Spleen (tissue), 11 donors: ENCODE measurements at regions not wholly inside any gene's neighbourhood (a gene's known extent, or its start where the extent isn't known, plus 50 kb on each side); places are given as distances from the start of the nearest gene placed in this dataset.
"Not testable (repeated sequence)": the region's sequence is repeated elsewhere in the genome, so short reads cannot be mapped to it uniquely, and the experiment has no call there.

ENCODE experiments used
- DNase-seq: peaks from one replicate; pipeline ENCODE4 v3.0.0-alpha.2; 2020
- H3K27ac ChIP-seq, 8 donors: fragments of 200-600 bp; sonication (generic) in 7 of 8; 1 replicate in 4 of 8; 2 replicates in 4 of 8; pipeline versions ENCODE4 v1.5.0 to v1.8.0; 2016 to 2021; ENCODE audit warnings: inconsistent platforms in 4 of 8, mild to moderate bottlenecking in 4 of 8, moderate library complexity in 1 of 8
- H3K27me3 ChIP-seq, 7 donors: fragments of 200-600 bp; sonication (generic) in 6 of 7; replicated peaks in 1 of 7; 1 replicate in 4 of 7; 2 replicates in 3 of 7; pipeline versions ENCODE4 v1.5.0 to v1.8.0; 2016 to 2021; ENCODE audit warnings: inconsistent platforms in 3 of 7, mild to moderate bottlenecking in 1 of 7
- H3K36me3 ChIP-seq, 6 donors: fragments of 200-600 bp; sonication (generic) in 5 of 6; 1 replicate in 4 of 6; 2 replicates in 2 of 6; pipeline versions ENCODE4 v1.5.0 to v1.8.0; 2016 to 2021; ENCODE audit warnings: inconsistent platforms in 2 of 6
- H3K4me1 ChIP-seq, 6 donors: fragments of 200-600 bp; sonication (generic) in 5 of 6; 1 replicate in 3 of 6; 2 replicates in 3 of 6; pipeline versions ENCODE4 v1.5.0 to v1.8.0; 2016 to 2021; ENCODE audit warnings: inconsistent platforms in 3 of 6
- H3K4me3 ChIP-seq, 8 donors: fragments of 200-600 bp; sonication (generic) in 7 of 8; 1 replicate in 4 of 8; 2 replicates in 4 of 8; pipeline versions ENCODE4 v1.5.0 to v1.8.0; 2016 to 2021; ENCODE audit warnings: inconsistent platforms in 4 of 8, mild to moderate bottlenecking in 4 of 8, moderate library complexity in 2 of 8
- H3K9me3 ChIP-seq, 8 donors: fragments of 200-600 bp; sonication (generic) in 7 of 8; 1 replicate in 4 of 8; 2 replicates in 4 of 8; pipeline versions ENCODE4 v1.5.0 to v1.8.0; 2016 to 2021; ENCODE audit warnings: inconsistent platforms in 4 of 8
- CTCF ChIP-seq, 11 experiments: fragments of 200-600 bp in 7 of 11; fragments of 450-650 bp in 4 of 11; sonication (generic) in 4 of 11; IDR thresholded peaks in 8 of 11; conservative IDR thresholded peaks in 3 of 11; 1 replicate in 7 of 11; 2 replicates in 4 of 11; pipeline versions ENCODE4 v1.4.0 to v1.8.0; 2016 to 2021; ENCODE audit warnings: antibody characterized with exemption in 11 of 11, inconsistent platforms in 4 of 11, mild to moderate bottlenecking in 1 of 11
- POLR2A ChIP-seq, 3 donors: fragments of 450-650 bp; IDR thresholded peaks; one replicate each; pipeline ENCODE4 v1.5.1; 2017; ENCODE audit warnings: antibody characterized with exemption in 3 of 3, mild to moderate bottlenecking in 1 of 3
- POLR2AphosphoS5 ChIP-seq, 3 donors: sonication (generic); formaldehyde crosslinking; IDR thresholded peaks; one replicate each; pipeline ENCODE4 v1.5.1; 2017; ENCODE audit warnings: antibody characterized with exemption in 3 of 3
- whole genome bisulfite sequencing, 5 donors: extraction: QIAGEN DNeasy Blood & Tissue Kit in 3 of 5; methylation state at CpG; one replicate each; pipeline versions ENCODE4 v1.1.5 to v1.1.7; 2013 to 2018; 5-methylcytosine and 5-hydroxymethylcytosine counted together
- intact Hi-C: fragments of 100-400 bp; cut with DNase I; formaldehyde crosslinking; loops from one replicate; pipeline ENCODE4 v1.15.0; 2023; ENCODE audit warnings: low total_unique reads
- donor health status: healthy with polysubstance abuse.
- donor health status: DM: no; HTN: no; CAD: no; lungs with moderate emphysema.
- donor health status: DM: no; HTN: no; CAD: no.
- donor health status: Bipolar disorder and iron deficiency.
- donor health status: healthy.
- donor health status: DM: no; HTN: no; CAD: no.
- donor health status: DM: yes; HTN: yes; CAD: no.

DNA sequence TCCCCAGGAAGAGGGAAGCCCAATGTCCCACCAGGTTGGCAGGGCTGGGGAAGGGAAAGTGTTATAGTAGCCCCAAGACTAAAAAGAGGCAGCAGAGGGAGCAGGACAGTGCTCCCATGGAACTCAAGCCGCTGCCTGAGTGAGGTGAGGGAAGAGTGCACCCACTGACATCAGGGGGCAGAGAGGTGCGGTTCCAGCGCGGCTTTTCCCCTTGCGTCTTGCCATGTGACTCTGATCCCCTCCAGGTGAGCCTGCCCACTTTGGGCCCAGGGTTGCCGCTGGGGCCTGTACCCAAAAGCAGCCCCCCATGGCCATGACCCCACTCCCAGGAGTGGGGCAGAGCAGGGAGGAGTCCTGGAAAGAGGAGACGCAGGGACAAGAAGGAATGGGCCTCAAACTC lies 136.3 kb upstream of the KCTD7 start:
- H3K9me3 ChIP-seq, intact Hi-C loops, H3K36me3 ChIP-seq, H3K27me3 ChIP-seq: not testable (repeated sequence)
- WGBS, 5 donors = 91 to 98% (median 96%) methylated on average over 6 to 7 of the region's 7 CpGs
- H3K27ac ChIP-seq = peak overlapping the region in 4 of 8 donors; percentile 92 to 97 (median 96)
- DNase-seq = peak; percentile 82
- H3K4me1 ChIP-seq = peaks cover 0 to 32% (median 18%) of the 10 kb centered on the region in 6 donors
- peak overlapping the region in 6 of 8 donors; percentile 44 to 90 (median 66) for H3K4me3 ChIP-seq

- Histone ChIP-seq H3K9me3 (no peaks in the 10 kb centered on the region), H3K4me1 (peaks cover 0 to 32% (median 18%) of the 10 kb centered on the region in 6 donors), H3K4me3 (peak overlapping the region; percentile 44 to 90 (median 70)), H3K36me3 (no peaks in the 10 kb centered on the region), H3K27ac (peak overlapping the region; percentile 91 to 97 (median 95)), H3K27me3 (no peaks in the 10 kb centered on the region)
- WGBS, 5 donors = 0 to 1% (median 0%) methylated on average over 28 to 68 of the region's 68 CpGs
- peak; percentile 98 for DNase-seq
- TF ChIP-seq POLR2A (IDR thresholded peaks at IDR 0.05) (peak; percentile 55 to 91 (median 86)), CTCF (IDR thresholded peaks at IDR 0.05 in 8 of 11, conservative IDR thresholded peaks at IDR 0.05 in 3 of 11) (peak in 10 of 11 experiments; percentile 21 to 60 (median 38)), POLR2AphosphoS5 (IDR thresholded peaks at IDR 0.05) (peak; percentile 99)
- intact Hi-C loops = no loop called here
These were observed 135.2 kb upstream of the KCTD7 start for GRCh38 chr7:66493235-66494205.

- peak; percentile 15 for DNase-seq
- WGBS, 5 donors = 87 to 98% (median 90%) methylated on average over 5 of the region's 5 CpGs
- Histone ChIP-seq H3K4me3 (no peak overlapping the region), H3K27ac (peak overlapping the region in 3 of 8 donors; percentile 21 to 50 (median 39)), H3K9me3 (no peaks in the 10 kb centered on the region), H3K36me3 (no peaks in the 10 kb centered on the region), H3K4me1 (peaks cover 0 to 27% (median 16%) of the 10 kb centered on the region in 6 donors), H3K27me3 (no peaks in the 10 kb centered on the region)
- no peak for TF ChIP-seq CTCF (IDR thresholded peaks at IDR 0.05 in 8 of 11, conservative IDR thresholded peaks at IDR 0.05 in 3 of 11)
- TF ChIP-seq POLR2AphosphoS5 (IDR thresholded peaks at IDR 0.05) = no peak
- no peak for TF ChIP-seq POLR2A (IDR thresholded peaks at IDR 0.05)
- intact Hi-C loops = no loop called here
These were observed 131.3 kb upstream of the KCTD7 start for GRCh38 chr7:66497346-66497745.

DNA sequence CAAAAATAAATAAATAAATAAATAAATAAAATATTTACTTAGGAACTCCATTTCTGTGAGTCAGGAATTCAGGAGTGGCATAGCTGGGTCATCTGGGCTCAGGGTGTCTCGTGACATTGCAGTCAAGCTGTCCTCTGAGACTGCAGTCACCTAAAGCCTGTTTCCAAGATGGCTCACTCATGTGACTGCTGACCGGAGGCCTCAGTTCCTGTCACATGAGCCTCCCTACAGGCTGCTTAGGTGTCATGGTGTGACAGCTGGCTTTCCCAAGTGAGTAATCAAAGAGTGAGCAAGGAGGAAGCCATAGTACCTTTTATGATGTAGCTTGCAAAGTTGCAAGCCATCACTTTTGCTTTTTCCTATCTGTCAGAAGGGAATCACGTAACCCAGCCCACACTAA lies 128.6 kb upstream of the KCTD7 start:
- H3K36me3 ChIP-seq = no peaks in the 10 kb centered on the region
- WGBS, 5 donors = 76 to 90% (median 82%) methylated on average over 3 of the region's 3 CpGs
- H3K4me1 ChIP-seq = peaks cover 0 to 9% (median 0%) of the 10 kb centered on the region in 6 donors
- intact Hi-C loops = no loop called here
- H3K9me3 ChIP-seq = no peaks in the 10 kb centered on the region
- peaks cover 0 to 15% (median 0%) of the 10 kb centered on the region in 7 donors for H3K27me3 ChIP-seq
- H3K27ac ChIP-seq = no peak overlapping the region
- peak; percentile 13 for DNase-seq
- H3K4me3 ChIP-seq = no peak overlapping the region
- TF ChIP-seq CTCF (IDR thresholded peaks at IDR 0.05 in 8 of 11, conservative IDR thresholded peaks at IDR 0.05 in 3 of 11) (no peak), POLR2AphosphoS5 (IDR thresholded peaks at IDR 0.05) (no peak), POLR2A (IDR thresholded peaks at IDR 0.05) (no peak)
